ENCODE measurements at regions not wholly inside any gene's neighbourhood (a gene's known extent, or its start where the extent isn't known, plus 50 kb on each side); places are given as distances from the start of the nearest gene placed in this dataset.

DNA sequence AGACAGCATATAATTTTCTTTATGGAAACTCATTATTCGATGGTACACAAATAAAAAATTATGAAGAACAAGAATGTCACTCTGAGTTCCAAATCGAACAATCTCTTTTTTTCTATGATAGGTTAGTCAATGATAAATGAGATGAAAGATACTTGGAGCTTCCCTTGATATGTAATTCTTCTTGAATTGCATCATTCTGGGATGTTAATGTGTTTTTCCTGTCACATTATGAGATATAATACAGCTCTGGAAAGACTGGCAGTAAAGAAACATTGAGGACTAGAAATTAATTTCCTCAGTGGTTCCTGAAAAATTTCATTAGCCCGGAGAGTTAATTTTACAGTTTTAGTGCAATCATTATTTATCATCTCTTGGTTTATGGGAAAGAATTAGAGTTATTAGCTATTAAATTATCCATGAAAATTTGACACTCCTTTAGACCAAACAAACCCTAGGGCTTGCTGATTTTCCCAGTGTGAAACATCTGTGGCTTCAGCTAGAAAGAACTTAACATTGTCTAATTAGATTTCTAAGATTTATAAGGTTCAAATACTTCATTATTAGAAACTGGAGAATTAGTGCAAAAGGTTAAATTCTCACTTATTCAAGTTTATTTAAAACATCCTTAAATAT is 1546.6 kb upstream of the TENM3 start:
- TF ChIP-seq, protein P1, sequence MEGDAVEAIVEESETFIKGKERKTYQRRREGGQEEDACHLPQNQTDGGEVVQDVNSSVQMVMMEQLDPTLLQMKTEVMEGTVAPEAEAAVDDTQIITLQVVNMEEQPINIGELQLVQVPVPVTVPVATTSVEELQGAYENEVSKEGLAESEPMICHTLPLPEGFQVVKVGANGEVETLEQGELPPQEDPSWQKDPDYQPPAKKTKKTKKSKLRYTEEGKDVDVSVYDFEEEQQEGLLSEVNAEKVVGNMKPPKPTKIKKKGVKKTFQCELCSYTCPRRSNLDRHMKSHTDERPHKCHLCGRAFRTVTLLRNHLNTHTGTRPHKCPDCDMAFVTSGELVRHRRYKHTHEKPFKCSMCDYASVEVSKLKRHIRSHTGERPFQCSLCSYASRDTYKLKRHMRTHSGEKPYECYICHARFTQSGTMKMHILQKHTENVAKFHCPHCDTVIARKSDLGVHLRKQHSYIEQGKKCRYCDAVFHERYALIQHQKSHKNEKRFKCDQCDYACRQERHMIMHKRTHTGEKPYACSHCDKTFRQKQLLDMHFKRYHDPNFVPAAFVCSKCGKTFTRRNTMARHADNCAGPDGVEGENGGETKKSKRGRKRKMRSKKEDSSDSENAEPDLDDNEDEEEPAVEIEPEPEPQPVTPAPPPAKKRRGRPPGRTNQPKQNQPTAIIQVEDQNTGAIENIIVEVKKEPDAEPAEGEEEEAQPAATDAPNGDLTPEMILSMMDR (IDR thresholded peaks at IDR 0.05; ENCODE audit: unreplicated experiment): no peak
- no peaks in the 10 kb centered on the region for H3K36me3 Mint-ChIP-seq (ENCODE audit: insufficient read depth)
- no peak overlapping the region for H3K4me3 Mint-ChIP-seq (ENCODE audit: low read depth)
- H3K27me3 Mint-ChIP-seq: no peaks in the 10 kb centered on the region
- peaks cover 6% of the 10 kb centered on the region for H3K4me1 Mint-ChIP-seq (ENCODE audit: low read depth)
- H3K27ac Mint-ChIP-seq: no peak overlapping the region
- peaks cover 8% of the 10 kb centered on the region for H3K9me3 Mint-ChIP-seq (ENCODE audit: low read depth)
- no peak for DNase-seq (ENCODE audit: low spot score, unreplicated experiment)

DNA sequence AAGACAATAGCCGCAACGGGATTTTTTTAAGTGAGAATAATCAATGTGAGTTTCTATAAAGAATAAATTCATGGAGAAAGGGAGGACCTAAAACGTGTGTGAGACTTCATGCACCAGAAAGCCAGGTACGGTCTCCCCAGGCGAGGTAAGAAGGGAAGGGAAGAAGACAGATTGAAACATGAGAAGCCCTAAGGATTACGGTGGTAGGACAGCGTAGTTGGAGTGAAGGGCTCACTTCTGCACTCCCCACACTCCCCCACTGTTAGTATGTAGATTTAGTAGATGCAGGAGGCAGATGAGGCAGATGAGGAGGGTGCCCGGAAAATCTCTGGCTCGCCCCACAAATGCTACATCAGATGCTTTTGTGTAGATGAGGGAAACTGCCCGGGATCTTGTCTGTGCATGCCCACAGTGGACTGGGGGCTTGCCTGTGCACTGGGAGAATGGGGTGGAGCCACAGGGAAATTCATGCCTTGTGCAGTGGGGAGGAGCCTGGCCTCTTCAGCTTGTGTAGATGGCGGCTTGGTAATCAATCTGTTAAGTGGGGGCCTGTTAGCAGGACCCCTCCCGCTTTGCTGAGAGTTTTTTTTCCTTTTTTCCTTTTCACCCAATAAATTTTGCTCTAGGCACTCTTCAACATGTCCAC is 1544.5 kb upstream of the TENM3 start:
- H3K4me3 Mint-ChIP-seq (ENCODE audit: low read depth): no peak overlapping the region

DNA sequence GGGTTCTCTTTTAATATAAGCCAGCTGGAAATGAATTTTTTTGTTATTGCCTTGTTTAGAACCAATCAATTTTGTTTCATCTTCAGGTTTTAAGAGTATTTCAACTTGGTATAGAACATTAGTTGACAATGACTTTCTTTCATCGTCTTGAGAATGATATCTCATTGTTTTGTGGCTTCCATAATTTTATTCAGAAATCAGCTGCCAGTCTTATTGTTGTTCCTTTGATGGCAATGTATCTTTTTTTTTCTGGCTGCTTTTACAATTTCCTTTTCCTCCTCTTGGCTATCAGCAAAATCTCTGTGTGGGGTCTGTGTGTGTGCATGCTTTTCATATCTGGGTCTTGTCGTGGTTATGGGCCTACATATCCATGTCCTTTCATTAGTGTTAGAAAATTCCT is 1536.4 kb upstream of the TENM3 start:
- H3K27me3 Mint-ChIP-seq: no peaks in the 10 kb centered on the region
- no peak overlapping the region for H3K4me3 Mint-ChIP-seq (ENCODE audit: low read depth)
- no peaks in the 10 kb centered on the region for H3K4me1 Mint-ChIP-seq (ENCODE audit: low read depth)
- TF ChIP-seq, protein P1 (IDR thresholded peaks at IDR 0.05; ENCODE audit: unreplicated experiment): no peak
- H3K36me3 Mint-ChIP-seq (ENCODE audit: insufficient read depth): peaks cover 2% of the 10 kb centered on the region
- peaks cover 9% of the 10 kb centered on the region for H3K9me3 Mint-ChIP-seq (ENCODE audit: low read depth)
- no peak for DNase-seq (ENCODE audit: low spot score, unreplicated experiment)
- H3K27ac Mint-ChIP-seq: no peak overlapping the region

More for the DNA sequence above, 1544.5 kb upstream of the TENM3 start:
- peaks cover 6% of the 10 kb centered on the region for H3K4me1 Mint-ChIP-seq (ENCODE audit: low read depth)
- no peaks in the 10 kb centered on the region for H3K27me3 Mint-ChIP-seq
- TF ChIP-seq, protein P1 (IDR thresholded peaks at IDR 0.05; ENCODE audit: unreplicated experiment): no peak
- no peaks in the 10 kb centered on the region for H3K36me3 Mint-ChIP-seq (ENCODE audit: insufficient read depth)
- H3K27ac Mint-ChIP-seq: no peak overlapping the region
- peaks cover 8% of the 10 kb centered on the region for H3K9me3 Mint-ChIP-seq (ENCODE audit: low read depth)
- DNase-seq (ENCODE audit: low spot score, unreplicated experiment): no peak

DNA sequence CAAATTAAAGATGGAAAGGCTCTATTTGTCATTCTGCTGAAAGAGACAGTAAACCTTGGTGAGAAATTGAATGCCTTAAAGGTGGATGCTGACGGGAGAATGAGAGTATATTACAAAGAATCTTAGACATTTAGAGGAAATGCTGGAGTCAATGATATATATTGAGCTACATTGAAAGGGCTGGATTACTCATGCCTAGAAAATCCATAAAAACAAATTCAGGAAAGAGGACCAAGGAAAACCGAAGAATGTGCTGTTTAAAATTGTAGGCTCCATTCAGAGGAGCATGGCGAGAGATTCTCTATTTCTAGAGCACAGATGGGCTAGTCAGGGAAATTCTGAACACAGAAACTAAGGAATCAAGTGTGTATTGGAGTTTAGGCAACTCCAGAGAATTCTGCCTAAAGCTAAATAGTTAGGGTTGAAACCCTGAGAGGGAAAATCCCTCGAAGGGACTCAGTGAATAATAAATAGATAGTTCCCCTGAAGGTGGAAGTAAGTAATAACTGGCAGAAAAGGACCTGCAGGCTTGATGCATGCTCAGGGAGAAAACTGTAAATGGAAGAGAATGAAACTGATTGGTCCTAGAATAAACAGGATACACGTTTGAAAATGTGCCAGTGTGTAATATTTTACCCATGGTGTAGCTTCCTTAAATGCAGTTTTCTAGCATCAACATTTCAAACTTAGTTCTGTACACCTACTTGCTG is 1532.4 kb upstream of the TENM3 start:
- no peak overlapping the region for H3K4me3 Mint-ChIP-seq (ENCODE audit: low read depth)
- peaks cover 2% of the 10 kb centered on the region for H3K36me3 Mint-ChIP-seq (ENCODE audit: insufficient read depth)
- peaks cover 12% of the 10 kb centered on the region for H3K9me3 Mint-ChIP-seq (ENCODE audit: low read depth)
- TF ChIP-seq, protein P1 (IDR thresholded peaks at IDR 0.05; ENCODE audit: unreplicated experiment): no peak
- no peaks in the 10 kb centered on the region for H3K27me3 Mint-ChIP-seq
- H3K4me1 Mint-ChIP-seq (ENCODE audit: low read depth): no peaks in the 10 kb centered on the region
- no peak overlapping the region for H3K27ac Mint-ChIP-seq
- no peak for DNase-seq (ENCODE audit: low spot score, unreplicated experiment)

DNA sequence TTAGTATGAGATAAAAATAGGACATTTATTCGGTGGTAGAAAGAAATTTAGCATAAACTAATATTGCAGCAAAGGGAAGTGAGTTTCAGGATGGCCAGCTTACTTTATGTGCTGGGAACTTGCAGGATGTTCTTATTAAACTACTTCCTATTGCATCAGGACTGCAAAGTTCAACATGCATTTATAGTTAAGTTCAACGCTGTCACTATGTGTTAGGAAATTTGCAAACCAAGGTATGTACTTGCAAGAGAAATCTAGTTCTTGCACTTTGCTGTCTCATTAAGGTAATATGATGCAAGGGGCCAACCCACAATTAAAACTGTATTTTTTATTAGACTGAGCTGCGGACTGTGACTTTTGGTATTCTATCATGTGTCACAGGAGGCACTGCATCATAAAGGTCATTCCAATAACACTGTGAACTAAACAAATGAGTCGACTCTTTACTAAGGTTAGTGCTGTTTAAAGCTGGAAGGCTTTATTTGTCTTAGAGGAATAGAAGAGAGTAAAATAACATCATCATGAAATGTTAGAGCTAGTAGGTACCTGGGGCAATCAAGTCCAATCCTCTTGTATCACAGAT is 1525.7 kb upstream of the TENM3 start:
- TF ChIP-seq, protein P1 (IDR thresholded peaks at IDR 0.05; ENCODE audit: unreplicated experiment): no peak
- H3K27ac Mint-ChIP-seq: no peak overlapping the region
- H3K9me3 Mint-ChIP-seq (ENCODE audit: low read depth): peaks cover 9% of the 10 kb centered on the region
- H3K4me1 Mint-ChIP-seq (ENCODE audit: low read depth): no peaks in the 10 kb centered on the region
- no peaks in the 10 kb centered on the region for H3K36me3 Mint-ChIP-seq (ENCODE audit: insufficient read depth)
- DNase-seq (ENCODE audit: low spot score, unreplicated experiment): no peak
- H3K27me3 Mint-ChIP-seq: no peaks in the 10 kb centered on the region
- no peak overlapping the region for H3K4me3 Mint-ChIP-seq (ENCODE audit: low read depth)
